Inferior parietal cortex (tissue), 1 donor: ENCODE measurements at regions not wholly inside any gene's neighbourhood (a gene's known extent, or its start where the extent isn't known, plus 50 kb on each side); places are given as distances from the start of the nearest gene placed in this dataset.

Source experiments
- DNase-seq: peaks from one replicate; pipeline ENCODE4 v3.0.0-alpha.2; 2016; ENCODE audit errors: extremely low spot score

GRCh38 chr3:42037318-42037945 lies 53.7 kb upstream of the TRAK1 start:
- DNase-seq: no peak

- DNase-seq: no peak
These were observed 54.7 kb upstream of the TRAK1 start for GRCh38 chr3:42036483-42036823.

- no peak for DNase-seq
These were observed 55.2 kb upstream of the TRAK1 start for GRCh38 chr3:42035816-42036482.

- DNase-seq: no peak
These were observed 56.1 kb upstream of the TRAK1 start for GRCh38 chr3:42035007-42035406.

- no peak for DNase-seq
These were observed 57.4 kb upstream of the TRAK1 start for GRCh38 chr3:42033741-42034140.

GRCh38 chr3:42032693-42033349 lies 58.3 kb upstream of the TRAK1 start:
- DNase-seq: no peak

GRCh38 chr3:42031808-42032480 lies 59.2 kb upstream of the TRAK1 start:
- DNase-seq: no peak

GRCh38 chr3:42028474-42028873 lies 62.7 kb upstream of the TRAK1 start:
- DNase-seq: no peak

- DNase-seq: no peak
These were observed 63.6 kb upstream of the TRAK1 start for GRCh38 chr3:42027571-42027970.

- peak; percentile 87 for DNase-seq
These were observed 63.7 kb upstream of the ULK4 start for GRCh38 chr3:42025370-42026138.

- no peak for DNase-seq
These were observed 62.9 kb upstream of the ULK4 start for GRCh38 chr3:42024591-42025351.

GRCh38 chr3:42023380-42023779 lies 61.5 kb upstream of the ULK4 start:
- no peak for DNase-seq

GRCh38 chr3:42022355-42022754 lies 60.5 kb upstream of the ULK4 start:
- no peak for DNase-seq

GRCh38 chr3:42020684-42021307 lies 58.9 kb upstream of the ULK4 start:
- no peak for DNase-seq

- no peak for DNase-seq
These were observed 58.0 kb upstream of the ULK4 start for GRCh38 chr3:42019953-42020260.

GRCh38 chr3:42019144-42019952 lies 57.4 kb upstream of the ULK4 start:
- DNase-seq: no peak

- DNase-seq: no peak
These were observed 53.1 kb upstream of the ULK4 start for GRCh38 chr3:42014921-42015533.

GRCh38 chr3:42014458-42014920 lies 52.6 kb upstream of the ULK4 start:
- DNase-seq: no peak

- no peak for DNase-seq
These were observed 52.0 kb upstream of the ULK4 start for GRCh38 chr3:42013691-42014457.
